HepG2 (cell line): ENCODE measurements at regions not wholly inside any gene's neighbourhood (a gene's known extent, or its start where the extent isn't known, plus 50 kb on each side); places are given as distances from the start of the nearest gene placed in this dataset.

Source experiments
- ATAC-seq: fragments of 200-7000 bp; cut with Tn5 transposase; 3 replicates; pipeline ENCODE4 v1.9.1; 2020; ENCODE audit warnings: mild to moderate bottlenecking, moderate library complexity
- BruUV-seq: library from RNA; stranded (reverse); fragments of 400-500 nt; replicated peaks from 2 replicates; lab custom pipeline; 2021; lab: Mats Ljungman, UMichigan
- CTCF ChIA-PET: fragments of 300-600 bp; formaldehyde crosslinking; extraction: SDS; loops from one replicate; lab custom pipeline; 2021; ENCODE audit warnings: low total read pairs, inconsistent platforms, low intra/inter-chr PET ratio; lab: Yijun Ruan, JAX
- POLR2A ChIA-PET: fragments of 350-600 bp; sonication (Branson Sonifier 250); formaldehyde crosslinking; loops from one replicate; lab custom pipeline; 2020; ENCODE audit warnings: antibody characterized with exemption, inconsistent platforms; lab: Yijun Ruan, JAX
- DNase-seq: peaks from one replicate; pipeline ENCODE4 v3.0.0-alpha.2; 2015; ENCODE audit warnings: low spot score
- FAIRE-seq: peaks from 3 replicates; lab custom pipeline; 2011; peaks lifted over from hg19 to GRCh38; lab: Jason Lieb, UNC
- H2AFZ ChIP-seq: one replicate; pipeline ENCODE4 v1.6.1; 2011; ENCODE audit warnings: low read length, inconsistent platforms
- H3K27ac ChIP-seq: fragments of 300-600 bp; 3 replicates; pipeline ENCODE4 v1.8.0; 2011; ENCODE audit warnings: mixed run types, mild to moderate bottlenecking, mixed read lengths, low read length, inconsistent platforms; ENCODE audit not compliant: insufficient read depth; ENCODE audit errors: extremely low read length
- H3K27me3 ChIP-seq, 2 experiments: fragments of 200-600 bp in 1 of 2; 2 replicates in 1 of 2; 3 replicates in 1 of 2; pipeline versions ENCODE4 v1.6.0 to v1.8.0; 2011; ENCODE audit warnings: low read length in 2 of 2, mild to moderate bottlenecking in 2 of 2, moderate library complexity in 2 of 2, inconsistent platforms in 1 of 2; ENCODE audit not compliant: insufficient read depth in 2 of 2, control insufficient read depth in 1 of 2
- H3K36me3 ChIP-seq, 2 experiments: fragments of 200-600 bp in 1 of 2; replicated peaks in 1 of 2; 2 replicates in 1 of 2; 3 replicates in 1 of 2; pipeline versions ENCODE4 v1.5.1 to v1.8.0; 2011; ENCODE audit warnings: low read length in 2 of 2, inconsistent platforms in 1 of 2; ENCODE audit not compliant: insufficient read depth in 2 of 2, control insufficient read depth in 1 of 2
- H3K4me1 ChIP-seq: 2 replicates; pipeline ENCODE4 v1.5.1; 2012; ENCODE audit warnings: low read length, inconsistent platforms; ENCODE audit not compliant: insufficient read depth
- H3K4me2 ChIP-seq: 2 replicates; pipeline ENCODE4 v1.6.0; 2011; ENCODE audit warnings: low read depth, low read length, inconsistent platforms
- H3K4me3 ChIP-seq, 3 experiments: fragments of 200-600 bp in 1 of 3; sonication (generic), shearing (Covaris generic) in 1 of 3; replicated peaks in 1 of 3; 2 replicates each; pipeline ENCODE4 v1.5.1; 2011 to 2016; ENCODE audit warnings: low read length in 3 of 3, inconsistent platforms in 2 of 3, low read depth in 2 of 3, mild to moderate bottlenecking in 2 of 3, control low read depth in 1 of 3, mixed read lengths in 1 of 3; ENCODE audit not compliant: insufficient read depth in 1 of 3
- H3K79me2 ChIP-seq: one replicate; pipeline ENCODE4 v1.6.1; 2011; ENCODE audit warnings: low read length, inconsistent platforms; ENCODE audit not compliant: insufficient read depth
- H3K9ac ChIP-seq: 2 replicates; pipeline ENCODE4 v1.6.0; 2011; ENCODE audit warnings: mild to moderate bottlenecking, low read depth, low read length, inconsistent platforms; ENCODE audit not compliant: insufficient read depth
- H3K9me3 ChIP-seq: 2 replicates; pipeline ENCODE4 v1.5.1; 2012; ENCODE audit warnings: mild to moderate bottlenecking, low read length
- H4K20me1 ChIP-seq: 2 replicates; pipeline ENCODE4 v1.6.0; 2011; ENCODE audit warnings: inconsistent platforms, mild to moderate bottlenecking, low read length, moderate library complexity; ENCODE audit not compliant: insufficient read depth
- ELF4 ChIP-seq: sonication (generic); formaldehyde crosslinking; IDR thresholded peaks from 2 replicates; pipeline ENCODE4 v1.5.0; 2020; ENCODE audit warnings: missing genetic modification reagents, mild to moderate bottlenecking, moderate library complexity, borderline replicate concordance
- FOXJ3 ChIP-seq: sonication (generic); formaldehyde crosslinking; IDR thresholded peaks from 2 replicates; pipeline ENCODE4 v1.4.0; 2020; ENCODE audit warnings: missing genetic modification reagents, mild to moderate bottlenecking, borderline replicate concordance
- IRF9 ChIP-seq: sonication (generic); formaldehyde crosslinking; IDR thresholded peaks from 2 replicates; pipeline ENCODE4 v1.8.0; 2022; ENCODE audit warnings: missing genetic modification reagents, mild to moderate bottlenecking, borderline replicate concordance
- ISL2 ChIP-seq: sonication (generic); formaldehyde crosslinking; IDR thresholded peaks from 2 replicates; pipeline ENCODE4 v1.5.0; 2020; ENCODE audit warnings: missing genetic modification reagents
- NFKB2 ChIP-seq: sonication (generic); formaldehyde crosslinking; IDR thresholded peaks from 2 replicates; pipeline ENCODE4 v1.4.0; 2020; ENCODE audit warnings: missing genetic modification reagents, borderline replicate concordance
- PITX1 ChIP-seq: sonication (generic); formaldehyde crosslinking; IDR thresholded peaks from 2 replicates; pipeline ENCODE4 v1.5.1; 2020; ENCODE audit warnings: mild to moderate bottlenecking, missing genetic modification reagents
- PLSCR1 ChIP-seq: sonication (generic); formaldehyde crosslinking; IDR thresholded peaks from 2 replicates; pipeline ENCODE4 v1.5.0; 2020; ENCODE audit warnings: missing genetic modification reagents, mild to moderate bottlenecking, borderline replicate concordance
- PREB ChIP-seq: sonication (generic); formaldehyde crosslinking; IDR thresholded peaks from 2 replicates; pipeline ENCODE4 v1.4.0; 2020; ENCODE audit warnings: missing genetic modification reagents
- TFDP2 ChIP-seq: sonication (generic); formaldehyde crosslinking; IDR thresholded peaks from 2 replicates; pipeline ENCODE4 v1.4.0; 2020; ENCODE audit warnings: missing genetic modification reagents
- THAP8 ChIP-seq: sonication (generic); formaldehyde crosslinking; IDR thresholded peaks from 2 replicates; pipeline ENCODE4 v1.5.1; 2020; ENCODE audit warnings: missing genetic modification reagents, mild to moderate bottlenecking, borderline replicate concordance
- ZBTB7A ChIP-seq: sonication (generic); formaldehyde crosslinking; IDR thresholded peaks from 2 replicates; pipeline ENCODE4 v1.8.0; 2022; ENCODE audit warnings: mild to moderate bottlenecking, missing genetic modification reagents
- ZHX1 ChIP-seq: sonication (generic); formaldehyde crosslinking; IDR thresholded peaks from 2 replicates; pipeline ENCODE4 v1.8.1; 2022; ENCODE audit warnings: low read depth, mild to moderate bottlenecking, missing genetic modification reagents
- ZIK1 ChIP-seq: sonication (generic); formaldehyde crosslinking; IDR thresholded peaks from 2 replicates; pipeline ENCODE4 v1.5.0; 2020; ENCODE audit warnings: mild to moderate bottlenecking, low read depth, missing genetic modification reagents, borderline replicate concordance
- ZNF569 ChIP-seq: sonication (generic); formaldehyde crosslinking; IDR thresholded peaks from 2 replicates; pipeline ENCODE4 v1.5.0; 2020; ENCODE audit warnings: mild to moderate bottlenecking, missing genetic modification reagents, moderate library complexity, borderline replicate concordance
- ZNF839 ChIP-seq: sonication (generic); formaldehyde crosslinking; IDR thresholded peaks from 2 replicates; pipeline ENCODE4 v1.4.0; 2020; ENCODE audit warnings: missing genetic modification reagents, mild to moderate bottlenecking, borderline replicate concordance
- ZSCAN21 ChIP-seq: sonication (generic); formaldehyde crosslinking; IDR thresholded peaks from 2 replicates; pipeline ENCODE4 v1.8.0; 2022; ENCODE audit warnings: mild to moderate bottlenecking, missing genetic modification reagents, moderate library complexity, borderline replicate concordance
- WGBS: methylation state at CpG from one replicate; pipeline ENCODE4 v1.1.6; 2017; ENCODE audit warnings: low lambda C conversion rate; 5-methylcytosine and 5-hydroxymethylcytosine counted together
- in situ Hi-C: cut with HindIII; loops from 2 replicates; pipeline ENCODE4 v1.10.0; 2017; ENCODE audit warnings: low pct_unique_long_range_greater_than_20kb; ENCODE audit not compliant: extremely low pct_ligation_motif_present
- intact Hi-C: fragments of 100-400 bp; cut with micrococcal nuclease; formaldehyde crosslinking; loops from one replicate; pipeline ENCODE4 v1.10.0; 2022; ENCODE audit not compliant: unreplicated experiment

- FAIRE-seq = no peak
- ChIA-PET CTCF (no interaction called here), POLR2A (no interaction called here)
- WGBS = 36% methylated on average over 6 of the region's 6 CpGs
- in situ Hi-C loops = no loop called here
- Histone ChIP-seq H3K4me1 (no peaks in the 10 kb centered on the region), H3K4me2 (no peak overlapping the region), H3K27ac (no peak overlapping the region), H2AFZ (no peak overlapping the region), H3K27me3 (peaks cover 0 to 3% of the 10 kb centered on the region in 2 experiments; a peak in 1 of 5 replicates), H4K20me1 (no peaks in the 10 kb centered on the region), H3K9me3 (no peaks in the 10 kb centered on the region), H3K9ac (no peak overlapping the region), H3K36me3 (no peaks in the 10 kb centered on the region), H3K4me3 (no peak overlapping the region), H3K79me2 (no peaks in the 10 kb centered on the region)
- no peak for DNase-seq
- intact Hi-C loops = no loop called here
- BruUV-seq = no TSS peak
- ATAC-seq = no peak
- no peak for TF ChIP-seq ZNF839
- no peak for TF ChIP-seq PITX1
- no peak for TF ChIP-seq ZNF569 (CRISPR knock-in tag)
- no peak for TF ChIP-seq TFDP2 (CRISPR knock-in tag)
- no peak for TF ChIP-seq ZBTB7A
- TF ChIP-seq ISL2 (CRISPR knock-in tag) = no peak
- no peak for TF ChIP-seq FOXJ3
- TF ChIP-seq IRF9 (CRISPR knock-in tag) = no peak
- no peak for TF ChIP-seq THAP8
- no peak for TF ChIP-seq ZSCAN21 (CRISPR knock-in tag)
- TF ChIP-seq ZIK1 (CRISPR knock-in tag) = no peak
- TF ChIP-seq PLSCR1 (CRISPR knock-in tag) = no peak
- TF ChIP-seq ZHX1 = no peak
- no peak for TF ChIP-seq NFKB2 (CRISPR knock-in tag)
- TF ChIP-seq ELF4 = no peak
- no peak for TF ChIP-seq PREB (CRISPR knock-in tag)
Measured at GRCh38 chr9:81755721-81756120, 66.4 kb upstream of the TLE1 start.
